ENCODE measurements at regions not wholly inside any gene's neighbourhood (a gene's known extent, or its start where the extent isn't known, plus 50 kb on each side); places are given as distances from the start of the nearest gene placed in this dataset.

DNA sequence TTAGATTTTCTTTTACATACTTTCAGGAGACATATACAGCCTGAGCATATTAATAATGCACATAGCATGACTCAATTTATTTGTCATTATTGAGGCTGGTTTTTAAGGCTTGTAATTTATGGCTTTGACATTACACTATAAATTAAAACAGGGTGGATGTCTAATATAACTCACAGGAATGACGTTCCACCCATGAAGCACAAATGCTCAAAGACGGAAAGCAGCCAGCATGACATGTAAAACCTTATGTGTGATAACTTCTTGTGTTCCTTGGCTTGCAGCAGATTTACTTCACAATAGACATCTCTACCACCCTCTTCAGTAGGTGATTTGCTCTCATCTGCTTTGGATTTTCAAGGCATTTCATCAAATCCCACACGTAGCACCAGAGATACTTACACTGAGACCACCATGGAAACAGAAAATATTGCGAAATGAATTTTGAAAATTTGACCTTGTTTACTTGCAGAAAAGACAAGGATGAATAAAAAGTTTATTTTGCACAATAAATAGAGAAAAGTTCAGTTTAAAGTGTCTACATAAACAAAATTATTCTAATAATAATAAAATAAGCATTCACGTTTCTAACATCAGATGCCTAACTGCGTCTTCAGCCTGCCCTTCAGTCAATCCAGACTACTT, 64.7 kb upstream of the BTC start:
- TF ChIP-seq, protein P1, sequence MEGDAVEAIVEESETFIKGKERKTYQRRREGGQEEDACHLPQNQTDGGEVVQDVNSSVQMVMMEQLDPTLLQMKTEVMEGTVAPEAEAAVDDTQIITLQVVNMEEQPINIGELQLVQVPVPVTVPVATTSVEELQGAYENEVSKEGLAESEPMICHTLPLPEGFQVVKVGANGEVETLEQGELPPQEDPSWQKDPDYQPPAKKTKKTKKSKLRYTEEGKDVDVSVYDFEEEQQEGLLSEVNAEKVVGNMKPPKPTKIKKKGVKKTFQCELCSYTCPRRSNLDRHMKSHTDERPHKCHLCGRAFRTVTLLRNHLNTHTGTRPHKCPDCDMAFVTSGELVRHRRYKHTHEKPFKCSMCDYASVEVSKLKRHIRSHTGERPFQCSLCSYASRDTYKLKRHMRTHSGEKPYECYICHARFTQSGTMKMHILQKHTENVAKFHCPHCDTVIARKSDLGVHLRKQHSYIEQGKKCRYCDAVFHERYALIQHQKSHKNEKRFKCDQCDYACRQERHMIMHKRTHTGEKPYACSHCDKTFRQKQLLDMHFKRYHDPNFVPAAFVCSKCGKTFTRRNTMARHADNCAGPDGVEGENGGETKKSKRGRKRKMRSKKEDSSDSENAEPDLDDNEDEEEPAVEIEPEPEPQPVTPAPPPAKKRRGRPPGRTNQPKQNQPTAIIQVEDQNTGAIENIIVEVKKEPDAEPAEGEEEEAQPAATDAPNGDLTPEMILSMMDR (conservative IDR thresholded peaks at IDR 0.05 in 1 of 2, IDR thresholded peaks at IDR 0.05 in 1 of 2; ENCODE audit: low read depth in 1 of 2, low read length in 2 of 2) = no peak
- TF ChIP-seq EZH2 (IDR thresholded peaks at IDR 0.05; ENCODE audit: low read length, missing control alignments) = no peak
